H1 (cell line): ENCODE measurements at regions not wholly inside any gene's neighbourhood (a gene's known extent, or its start where the extent isn't known, plus 50 kb on each side); places are given as distances from the start of the nearest gene placed in this dataset.

Experiments used
- CTCF ChIA-PET: fragments of 300-600 bp; sonication (Branson Sonifier 250); formaldehyde crosslinking; loops from one replicate; lab custom pipeline; 2021; ENCODE audit not compliant: partially characterized antibody; lab: Charles Lee
- POLR2A ChIA-PET: fragments of 300-600 bp; sonication (Branson Sonifier 250); formaldehyde crosslinking; loops from one replicate; lab custom pipeline; 2021; ENCODE audit warnings: inconsistent platforms; ENCODE audit not compliant: partially characterized antibody; lab: Charles Lee
- DNase-seq, 2 experiments: peaks; one replicate each; pipeline versions ENCODE4 v3.0.0 to v3.0.0-alpha.2; 2010 to 2022; ENCODE audit warnings: low spot score in 2 of 2, low read depth in 1 of 2, mixed read lengths in 1 of 2
- FAIRE-seq: peaks from 2 replicates; lab custom pipeline; 2011; peaks lifted over from hg19 to GRCh38; lab: Jason Lieb, UNC
- H2AFZ ChIP-seq: 2 replicates; pipeline ENCODE4 v1.8.1; 2012; ENCODE audit warnings: low read length, inconsistent platforms
- H2AK5ac ChIP-seq: 2 replicates; pipeline ENCODE4 v1.6.1; 2013; ENCODE audit warnings: low read depth, low read length
- H2BK120ac ChIP-seq: replicated peaks from 2 replicates; pipeline ENCODE3; 2013; ENCODE audit warnings: low read depth, low read length, inconsistent platforms
- H2BK12ac ChIP-seq: 2 replicates; pipeline ENCODE4 v1.6.1; 2013; ENCODE audit warnings: low read depth, low read length
- H2BK15ac ChIP-seq: 2 replicates; pipeline ENCODE4 v1.6.1; 2013; ENCODE audit warnings: low read length
- H2BK20ac ChIP-seq: 2 replicates; pipeline ENCODE4 v1.6.1; 2013; ENCODE audit warnings: low read length
- H2BK5ac ChIP-seq: 2 replicates; pipeline ENCODE4 v1.6.1; 2013; ENCODE audit warnings: low read depth, low read length
- H3K14ac ChIP-seq: 2 replicates; pipeline ENCODE4 v1.6.1; 2013; ENCODE audit warnings: inconsistent platforms; ENCODE audit not compliant: insufficient read length
- H3K18ac ChIP-seq: 2 replicates; pipeline ENCODE4 v1.6.1; 2013; ENCODE audit warnings: low read length; ENCODE audit errors: extremely low read depth
- H3K23ac ChIP-seq: 2 replicates; pipeline ENCODE4 v1.6.1; 2013; ENCODE audit warnings: inconsistent platforms; ENCODE audit not compliant: insufficient read length
- H3K23me2 ChIP-seq: 2 replicates; pipeline ENCODE4 v1.6.1; 2013; ENCODE audit warnings: low read depth, low read length
- H3K27ac ChIP-seq: 2 replicates; pipeline ENCODE4 v1.6.1; 2011; ENCODE audit warnings: low read depth, low read length, inconsistent platforms
- H3K27me3 ChIP-seq, 4 experiments: replicated peaks in 1 of 4; 1 replicate in 1 of 4; 2 replicates in 3 of 4; pipeline versions ENCODE4 v1.6.1 to v1.8.1; 2011 to 2013; ENCODE audit warnings: low read length in 3 of 4, mild to moderate bottlenecking in 3 of 4, inconsistent platforms in 2 of 4, mixed read lengths in 2 of 4, moderate library complexity in 1 of 4; ENCODE audit not compliant: control insufficient read depth in 3 of 4, insufficient read depth in 3 of 4; ENCODE audit errors: extremely low read depth in 1 of 4
- H3K36me3 ChIP-seq, 4 experiments: 2 replicates each; pipeline versions ENCODE4 v1.6.1 to v1.8.1; 2011 to 2013; ENCODE audit warnings: mild to moderate bottlenecking in 4 of 4, low read length in 3 of 4, moderate library complexity in 2 of 4, control low read depth in 1 of 4, inconsistent platforms in 1 of 4; ENCODE audit not compliant: insufficient read depth in 4 of 4, control insufficient read depth in 2 of 4
- H3K4ac ChIP-seq: replicated peaks from 2 replicates; pipeline ENCODE3; 2013; ENCODE audit warnings: low read length, low read depth, mixed read lengths, inconsistent platforms; ENCODE audit not compliant: insufficient read length
- H3K4me1 ChIP-seq, 4 experiments: replicated peaks in 1 of 4; 1 replicate in 1 of 4; 2 replicates in 3 of 4; pipeline versions ENCODE4 v1.6.1 to v1.8.1; 2011 to 2013; ENCODE audit warnings: low read length in 3 of 4, inconsistent platforms in 2 of 4, mixed read lengths in 1 of 4; ENCODE audit not compliant: insufficient read depth in 4 of 4, control insufficient read depth in 3 of 4
- H3K4me2 ChIP-seq, 2 experiments: 2 replicates each; pipeline versions ENCODE4 v1.6.1 to v1.8.1; 2011 to 2013; ENCODE audit warnings: low read depth in 2 of 2, low read length in 2 of 2, control low read depth in 1 of 2, inconsistent platforms in 1 of 2, mild to moderate bottlenecking in 1 of 2; ENCODE audit not compliant: insufficient read depth in 1 of 2
- H3K4me3 ChIP-seq, 4 experiments: fragments of 200-600, 300-600 bp in 1 of 4; sonication (generic), shearing (Covaris generic), sonication (Bioruptor Twin) in 1 of 4; 2 replicates each; pipeline versions ENCODE4 v1.5.1 to v1.8.1; 2011 to 2016; ENCODE audit warnings: low read length in 4 of 4, low read depth in 3 of 4, control low read depth in 2 of 4, inconsistent platforms in 2 of 4, mild to moderate bottlenecking in 2 of 4, mixed read lengths in 1 of 4, moderate library complexity in 1 of 4; ENCODE audit not compliant: insufficient read depth in 2 of 4; ENCODE audit errors: extremely low read depth in 1 of 4
- H3K56ac ChIP-seq: replicated peaks from 2 replicates; pipeline ENCODE3; 2013; ENCODE audit warnings: low read depth, mild to moderate bottlenecking, mixed read lengths, low read length, inconsistent platforms; ENCODE audit not compliant: insufficient read length
- H3K79me1 ChIP-seq: 2 replicates; pipeline ENCODE4 v1.6.1; 2013; ENCODE audit warnings: low read depth, low read length, control low read depth
- H3K79me2 ChIP-seq, 2 experiments: 2 replicates each; pipeline versions ENCODE4 v1.6.1 to v1.8.1; 2012 to 2013; ENCODE audit warnings: low read length in 2 of 2, mild to moderate bottlenecking in 2 of 2, inconsistent platforms in 1 of 2; ENCODE audit not compliant: insufficient read depth in 2 of 2, control insufficient read depth in 1 of 2
- H3K9ac ChIP-seq, 4 experiments: replicated peaks in 1 of 4; 1 replicate in 1 of 4; 2 replicates in 3 of 4; pipeline versions ENCODE4 v1.6.1 to v1.8.1; 2011 to 2013; ENCODE audit warnings: low read depth in 3 of 4, low read length in 3 of 4, control low read depth in 2 of 4, mild to moderate bottlenecking in 2 of 4, moderate library complexity in 2 of 4, inconsistent platforms in 1 of 4; ENCODE audit errors: extremely low read depth in 1 of 4
- H3K9me3 ChIP-seq, 2 experiments: 2 replicates each; pipeline versions ENCODE4 v1.6.1 to v1.8.1; 2012 to 2013; ENCODE audit warnings: mild to moderate bottlenecking in 2 of 2, moderate library complexity in 2 of 2, control low read depth in 1 of 2, inconsistent platforms in 1 of 2, low read depth in 1 of 2, low read length in 1 of 2, mixed read lengths in 1 of 2; ENCODE audit not compliant: insufficient read depth in 2 of 2
- H4K20me1 ChIP-seq, 2 experiments: replicated peaks in 1 of 2; 2 replicates each; pipeline versions ENCODE3 to v1.8.1; 2011 to 2013; ENCODE audit warnings: inconsistent platforms in 2 of 2, low read length in 2 of 2, mild to moderate bottlenecking in 1 of 2; ENCODE audit not compliant: insufficient read depth in 2 of 2, control insufficient read depth in 1 of 2
- H4K5ac ChIP-seq: 2 replicates; pipeline ENCODE4 v1.6.1; 2013; ENCODE audit warnings: low read length, low read depth, mixed read lengths, inconsistent platforms; ENCODE audit not compliant: insufficient read length
- H4K8ac ChIP-seq: 2 replicates; pipeline ENCODE4 v1.8.0; 2013; ENCODE audit warnings: mild to moderate bottlenecking, moderate library complexity, low read length, inconsistent platforms; ENCODE audit not compliant: insufficient read depth; ENCODE audit errors: extremely low read depth
- H4K91ac ChIP-seq: replicated peaks from 2 replicates; pipeline ENCODE3; 2013; ENCODE audit warnings: low read length, mixed read lengths, inconsistent platforms; ENCODE audit not compliant: insufficient read length
- ATF2 ChIP-seq: IDR thresholded peaks from 2 replicates; pipeline ENCODE4 v1.6.1; 2012; ENCODE audit warnings: low read length, inconsistent platforms
- CTBP2 ChIP-seq: IDR thresholded peaks from 2 replicates; pipeline ENCODE4 v1.7.0; 2011; ENCODE audit warnings: borderline replicate concordance, mild to moderate bottlenecking, moderate library complexity, mixed read lengths, low read length; ENCODE audit not compliant: insufficient read depth, insufficient read length
- NRF1 ChIP-seq: IDR thresholded peaks from 2 replicates; pipeline ENCODE4 v1.6.1; 2011; ENCODE audit warnings: mild to moderate bottlenecking, low read depth, low read length, improper control_type of control experiment
- RNF2 ChIP-seq: fragments of 200-900, 300-1000 bp; sonication (generic); IDR thresholded peaks from 2 replicates; pipeline ENCODE4 v1.7.1; 2016; ENCODE audit warnings: borderline replicate concordance, low read depth, mild to moderate bottlenecking, antibody characterized with exemption, low read length; ENCODE audit not compliant: poor library complexity, severe bottlenecking; ENCODE audit errors: missing control alignments
- SIX5 ChIP-seq: IDR thresholded peaks from 2 replicates; pipeline ENCODE4 v1.6.1; 2011; ENCODE audit warnings: mild to moderate bottlenecking, low read depth, low read length
- SP1 ChIP-seq: IDR thresholded peaks from 2 replicates; pipeline ENCODE4 v1.6.1; 2011; ENCODE audit warnings: low read depth, low read length
- TEAD4 ChIP-seq: IDR thresholded peaks from 2 replicates; pipeline ENCODE4 v1.6.1; 2012; ENCODE audit warnings: low read depth, low read length, inconsistent platforms, mixed read lengths
- ZNF274 ChIP-seq: IDR thresholded peaks from 2 replicates; pipeline ENCODE4 v1.7.0; 2012; ENCODE audit warnings: low read length, borderline replicate concordance; ENCODE audit errors: extremely low read depth
- WGBS, 2 experiments: shearing (Covaris generic) in 1 of 2; methylation state at CpG; one replicate each; pipeline versions ENCODE4 v1.1.6 to v1.1.7; 2013 to 2015; ENCODE audit warnings: low lambda C conversion rate in 2 of 2, mixed read lengths in 2 of 2, inconsistent platforms in 1 of 2, low coverage in 1 of 2, missing lambda C conversion rate in 1 of 2; ENCODE audit not compliant: insufficient replicate concordance in 2 of 2, insufficient coverage in 1 of 2, insufficient read length in 1 of 2; ENCODE audit errors: extremely low coverage in 1 of 2, missing lambda C conversion rate in 1 of 2; 5-methylcytosine and 5-hydroxymethylcytosine counted together

- H3K27me3 ChIP-seq, result no peaks in the 10 kb centered on the region
- no peak overlapping the region for H3K4ac ChIP-seq
- H2AFZ ChIP-seq, result no peak overlapping the region
- no peak overlapping the region for H2BK15ac ChIP-seq
- no peak overlapping the region for H3K18ac ChIP-seq
- no peaks in the 10 kb centered on the region; the same call in 1 of the 2 replicates for H3K79me1 ChIP-seq
- H2BK20ac ChIP-seq, result no peak overlapping the region
- no peak overlapping the region for H3K14ac ChIP-seq
- DNase-seq (no peak), FAIRE-seq (no peak)
- no peak overlapping the region for H3K9ac ChIP-seq
- TF ChIP-seq SP1 (no peak), SIX5 (no peak), ZNF274 (no peak), NRF1 (no peak), CTBP2 (no peak), ATF2 (no peak), TEAD4 (no peak), RNF2 (no peak)
- H3K36me3 ChIP-seq, result no peaks in the 10 kb centered on the region
- peaks cover 2% of the 10 kb centered on the region for H3K23me2 ChIP-seq
- H3K79me2 ChIP-seq, result no peaks in the 10 kb centered on the region
- no peak overlapping the region for H3K23ac ChIP-seq
- H4K91ac ChIP-seq, result no peak overlapping the region
- 88% methylated on average over 7 of the region's 7 CpGs; no CpG with 5 or more reads in 1 of the 2 experiments for WGBS, 2 experiments
- H4K20me1 ChIP-seq, result no peaks in the 10 kb centered on the region
- no peak overlapping the region for H3K27ac ChIP-seq
- H3K4me3 ChIP-seq, result no peak overlapping the region
- H4K8ac ChIP-seq, result no peak overlapping the region
- H3K56ac ChIP-seq, result no peak overlapping the region
- H2BK120ac ChIP-seq, result no peak overlapping the region
- H3K9me3 ChIP-seq, result no peaks in the 10 kb centered on the region
- H2BK5ac ChIP-seq, result no peak overlapping the region
- CTCF ChIA-PET, result interaction anchor here (1.0 to 1.4 kb wide), 2 partner anchors 8 to 28 kb away, joined by 3 to 4 read pairs; no protein-coding TSS in a partner anchor
- no peak overlapping the region for H3K4me2 ChIP-seq
- H4K5ac ChIP-seq, result no peak overlapping the region
- no peak overlapping the region for H2AK5ac ChIP-seq
- POLR2A ChIA-PET, result interaction anchor here (0.7 kb wide), 1 partner anchor 135 kb away, joined by 3 read pairs; no protein-coding TSS in a partner anchor
- H3K4me1 ChIP-seq, result peaks cover 0 to 6% (median under 1%) of the 10 kb centered on the region in 4 experiments; a peak in 2 of 7 replicates
- H2BK12ac ChIP-seq, result no peak overlapping the region
These were observed 55.4 kb upstream of the CTNNA1 start for GRCh38 chr5:138697720-138698360.
